Daoy (cell line): ENCODE measurements at regions not wholly inside any gene's neighbourhood (a gene's known extent, or its start where the extent isn't known, plus 50 kb on each side); places are given as distances from the start of the nearest gene placed in this dataset.
"Not testable (repeated sequence)": the region's sequence is repeated elsewhere in the genome, so short reads cannot be mapped to it uniquely, and the experiment has no call there.

Experiments used
- DNase-seq: peaks from one replicate; pipeline ENCODE4 v3.0.0-alpha.2; 2015; ENCODE audit warnings: low read depth

DNA sequence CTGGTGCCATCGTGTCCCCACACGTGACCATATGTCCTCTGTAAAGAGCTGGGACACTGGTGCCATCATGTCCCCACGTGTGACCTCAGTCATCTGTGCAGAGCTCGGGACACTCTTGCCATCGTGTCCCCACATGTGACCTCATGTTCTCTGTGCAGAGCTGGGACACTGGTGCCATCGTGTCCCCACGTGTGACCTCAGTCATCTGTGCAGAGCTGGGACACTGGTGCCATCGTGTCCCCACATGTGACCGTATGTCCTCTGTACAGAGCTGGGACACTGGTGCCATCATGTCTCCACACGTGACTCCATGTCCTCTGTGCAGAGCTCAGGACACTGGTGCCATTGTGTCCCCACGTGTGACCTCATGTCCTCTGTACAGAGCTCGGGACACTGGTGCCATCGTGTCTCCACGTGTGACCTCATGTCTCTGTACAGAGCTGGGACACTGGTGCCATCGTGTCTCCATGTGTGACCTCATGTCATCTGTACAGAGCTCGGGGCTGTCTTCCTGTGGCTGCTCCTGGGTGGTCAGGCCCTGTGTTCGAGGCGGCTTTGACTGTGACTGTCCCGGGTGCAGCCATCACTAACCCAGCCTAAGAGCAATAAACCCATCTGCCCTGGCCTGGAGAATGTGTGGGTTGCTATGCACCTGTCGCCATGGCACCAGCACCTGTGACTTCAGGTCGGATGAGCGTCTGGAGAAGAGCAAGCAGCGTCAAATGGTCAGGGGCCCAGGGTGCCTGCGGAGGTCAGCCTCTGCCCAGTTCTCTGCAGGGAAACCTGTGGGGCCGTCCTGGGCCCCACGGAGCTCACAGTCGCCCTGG, 334.4 kb downstream of the ADGRD1 start:
- DNase-seq, result no peak

DNA sequence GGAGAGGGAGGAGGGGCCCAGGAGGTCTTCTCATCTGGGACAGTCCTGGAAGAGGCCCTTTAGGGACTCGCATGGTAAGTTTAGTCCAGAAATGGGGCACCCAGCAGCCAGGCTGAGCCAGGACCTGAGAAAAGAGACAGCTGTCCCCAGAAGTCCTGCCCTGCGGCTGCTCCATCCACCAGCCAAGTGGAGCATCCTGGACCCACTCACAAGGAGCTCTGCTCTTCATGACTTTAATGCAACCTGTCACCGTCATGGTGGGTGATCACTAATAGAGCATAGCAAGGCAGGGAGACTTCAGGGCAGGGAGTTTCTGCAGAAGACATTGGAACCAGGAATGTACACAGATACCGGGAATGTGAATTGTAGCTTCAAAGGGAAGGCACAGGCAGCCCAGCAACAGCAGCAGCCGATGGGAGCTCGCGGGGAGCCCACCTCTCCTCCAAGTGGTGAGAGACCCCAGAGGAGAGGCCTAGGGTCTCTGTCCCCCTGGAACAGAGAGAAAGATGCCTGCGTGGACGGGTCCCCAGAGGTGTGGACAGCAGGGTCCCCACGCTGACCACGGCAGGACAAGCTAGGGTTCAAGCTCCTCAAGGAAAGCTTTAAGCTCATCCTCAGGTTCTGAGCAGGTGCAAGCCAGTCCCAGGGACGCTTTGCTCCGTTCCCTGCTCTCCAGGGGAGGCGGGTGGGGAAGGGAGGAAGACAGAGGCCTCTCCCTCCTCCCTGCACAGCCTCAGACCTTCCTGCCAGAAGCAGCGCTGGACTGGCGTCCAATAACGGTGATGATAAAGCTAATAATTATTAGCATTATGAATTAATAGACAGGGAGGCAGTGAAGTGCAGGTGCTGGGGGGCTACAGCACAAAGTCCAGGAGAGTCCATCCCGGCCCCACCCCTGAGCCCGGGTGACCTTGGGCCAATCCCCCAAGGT, 335.3 kb downstream of the ADGRD1 start:
- not testable (repeated sequence) for DNase-seq

DNA sequence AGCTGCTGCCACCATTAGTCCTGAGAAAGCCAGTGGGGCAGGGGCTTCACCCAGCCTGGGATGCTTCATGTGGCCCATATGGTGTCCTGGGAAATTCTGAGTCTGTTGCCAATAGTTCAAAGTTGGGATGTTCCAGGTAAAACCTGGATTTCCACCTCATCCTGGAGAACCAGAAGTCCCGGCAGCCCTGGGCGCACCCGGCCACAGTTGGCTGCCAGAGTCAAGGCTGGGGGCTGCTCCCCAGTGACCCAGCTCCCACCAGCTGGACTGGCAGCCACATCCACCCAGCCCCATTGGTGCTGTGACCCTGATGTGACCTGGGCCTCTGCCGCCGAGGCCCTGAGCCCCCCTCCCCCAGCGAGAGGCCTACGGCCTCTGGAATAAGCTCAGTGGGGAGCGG, 336.1 kb downstream of the ADGRD1 start:
- DNase-seq, result not testable (repeated sequence)

DNA sequence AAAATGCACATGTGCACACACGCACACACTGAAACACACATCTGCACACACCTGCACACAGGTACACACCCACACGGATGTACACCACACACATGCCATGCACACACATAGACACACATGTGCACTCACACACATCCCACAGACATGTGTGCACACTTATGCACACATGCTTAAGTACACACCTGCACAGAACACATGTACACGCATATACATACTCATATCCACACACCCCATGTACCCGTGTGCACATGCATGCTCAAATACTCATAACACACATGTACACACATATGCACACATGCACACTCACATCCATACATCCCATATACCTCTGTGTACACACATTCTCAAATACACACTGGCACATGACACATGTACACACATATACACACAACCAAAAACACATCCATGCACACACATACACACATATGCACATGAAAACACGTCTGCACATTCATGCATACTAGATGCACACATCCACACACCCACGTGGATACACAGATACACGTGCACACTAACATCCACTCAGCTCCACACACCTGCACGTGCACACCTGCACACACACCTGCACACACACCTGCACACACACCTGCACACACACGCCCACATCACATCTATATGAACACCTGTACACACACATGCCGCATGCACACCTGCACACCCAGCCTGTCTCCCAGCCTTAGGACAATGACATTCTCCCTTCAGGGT, 336.7 kb downstream of the ADGRD1 start:
- DNase-seq, result no peak

DNA sequence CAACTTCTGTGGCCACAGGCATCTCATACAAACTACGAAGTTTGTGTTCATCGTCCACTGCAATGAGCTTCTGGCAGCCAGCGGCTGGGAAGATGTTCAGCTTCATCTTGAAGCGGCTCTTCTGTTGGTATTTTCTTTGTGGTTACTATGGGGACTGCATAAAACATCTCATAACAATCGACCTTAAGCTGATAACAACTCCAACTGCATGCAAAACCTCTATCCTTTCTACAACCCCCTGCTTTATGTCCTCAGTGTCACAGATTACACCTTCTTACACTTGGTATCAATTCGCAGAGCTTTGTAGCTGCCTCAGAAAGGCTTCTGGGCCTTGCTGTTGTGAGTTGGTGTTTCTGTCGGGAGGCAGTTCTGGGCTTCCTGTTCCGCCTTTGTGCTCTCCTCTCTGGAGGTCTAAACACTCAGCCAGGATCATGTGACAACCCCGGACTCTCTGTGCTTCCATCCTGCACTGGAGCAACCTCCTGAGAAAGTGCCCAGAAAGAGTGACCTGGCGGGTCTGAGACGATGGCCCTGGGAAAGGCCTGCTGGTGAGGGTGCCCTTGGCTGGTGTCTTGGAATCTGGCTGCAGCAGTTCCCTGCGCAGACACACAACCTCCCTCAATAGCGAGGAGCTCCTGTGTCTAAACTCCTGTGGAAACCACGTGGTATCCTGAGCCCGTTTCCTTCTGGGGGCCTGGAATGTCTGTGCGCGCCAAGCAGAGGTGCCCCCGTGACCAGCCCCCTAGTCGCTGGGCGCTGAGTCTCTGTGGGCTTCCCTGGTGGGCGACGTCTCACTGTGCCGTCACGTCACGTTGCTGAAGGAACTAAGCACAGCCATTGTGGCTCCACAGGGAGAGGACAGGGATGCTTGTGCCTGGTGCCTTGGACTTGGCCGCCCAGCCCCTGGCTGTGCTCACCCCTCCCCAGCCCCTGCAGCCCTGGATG, 339.6 kb downstream of the ADGRD1 start:
- DNase-seq, result peak; percentile 25

DNA sequence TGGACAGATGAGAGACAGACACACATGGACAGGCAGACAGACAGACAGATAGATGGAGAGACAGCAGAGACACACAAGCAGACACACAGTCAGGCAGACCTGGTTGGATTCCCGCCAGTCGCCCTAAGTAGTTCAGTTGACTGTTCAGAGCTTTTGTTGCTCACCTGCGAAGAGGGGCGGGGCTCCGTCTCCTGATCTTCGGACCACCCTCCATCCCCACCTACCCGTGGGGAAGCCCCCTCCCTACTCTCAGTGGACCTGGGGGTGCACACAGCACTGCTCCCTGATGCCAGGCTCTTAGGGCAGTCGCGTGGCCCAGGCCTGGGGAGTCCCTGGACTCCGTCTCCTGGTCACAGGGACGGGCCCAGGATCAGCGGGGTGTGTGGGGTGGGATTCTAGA, 341.0 kb downstream of the ADGRD1 start:
- DNase-seq, result not testable (repeated sequence)

DNA sequence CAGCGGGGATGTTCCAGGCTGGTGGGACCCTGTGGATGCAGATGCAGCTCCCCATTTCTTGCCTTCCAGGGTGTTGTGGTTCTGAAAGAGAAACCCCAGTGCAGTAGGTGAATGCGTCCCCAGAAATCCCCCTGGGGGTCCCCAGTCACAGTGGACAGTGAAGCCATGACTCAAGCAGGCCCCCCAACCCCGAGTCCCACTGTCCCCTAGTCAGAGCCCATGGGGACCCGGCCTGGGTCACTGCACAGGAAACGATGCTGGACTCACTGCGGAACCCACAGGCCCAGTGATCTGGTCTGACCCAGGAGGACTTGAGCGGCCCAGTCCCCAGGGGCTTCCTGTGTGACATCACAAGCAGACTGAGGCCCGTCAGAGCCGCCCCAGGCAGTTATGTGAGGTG, 341.4 kb downstream of the ADGRD1 start:
- DNase-seq, result not testable (repeated sequence)

DNA sequence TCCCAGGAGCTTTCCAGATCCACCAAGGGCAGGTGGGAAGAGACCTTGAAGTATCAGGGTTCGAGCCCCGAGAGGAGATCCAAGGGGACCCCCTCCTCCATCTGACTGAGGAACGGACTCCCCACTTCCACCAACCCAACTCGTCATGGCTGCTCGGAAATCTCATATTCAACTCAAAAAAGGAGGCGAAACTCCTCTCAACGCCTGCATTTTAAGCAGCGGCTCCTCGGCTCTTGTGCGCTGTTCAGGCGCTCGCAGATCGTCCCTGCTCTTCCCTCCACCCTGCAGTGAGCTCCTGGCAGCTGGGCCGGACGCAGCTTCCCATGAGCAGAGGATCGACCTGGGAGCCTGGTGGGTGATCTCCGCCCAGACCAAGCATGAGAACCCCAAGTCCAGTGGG, 341.9 kb downstream of the ADGRD1 start:
- DNase-seq, result not testable (repeated sequence)

DNA sequence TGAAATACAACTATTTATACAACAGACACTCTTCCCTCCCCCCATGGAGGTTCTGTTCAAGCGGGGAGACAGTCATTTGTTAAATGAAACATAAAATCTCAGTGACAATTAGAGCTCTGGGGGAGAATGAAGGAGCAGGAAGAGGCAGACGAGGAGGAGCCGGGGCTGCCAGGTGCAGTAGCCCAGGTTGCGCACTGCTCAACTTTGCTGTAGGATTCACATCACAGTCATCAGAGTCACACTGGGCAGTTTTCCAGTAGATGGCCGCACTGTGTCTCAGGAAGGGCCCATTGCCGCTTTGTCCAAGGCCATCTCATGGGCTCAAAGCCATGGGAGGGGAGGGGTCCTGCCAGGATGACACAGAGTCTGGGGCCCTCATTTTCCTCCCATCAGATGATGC, 342.4 kb downstream of the ADGRD1 start:
- not testable (repeated sequence) for DNase-seq

DNA sequence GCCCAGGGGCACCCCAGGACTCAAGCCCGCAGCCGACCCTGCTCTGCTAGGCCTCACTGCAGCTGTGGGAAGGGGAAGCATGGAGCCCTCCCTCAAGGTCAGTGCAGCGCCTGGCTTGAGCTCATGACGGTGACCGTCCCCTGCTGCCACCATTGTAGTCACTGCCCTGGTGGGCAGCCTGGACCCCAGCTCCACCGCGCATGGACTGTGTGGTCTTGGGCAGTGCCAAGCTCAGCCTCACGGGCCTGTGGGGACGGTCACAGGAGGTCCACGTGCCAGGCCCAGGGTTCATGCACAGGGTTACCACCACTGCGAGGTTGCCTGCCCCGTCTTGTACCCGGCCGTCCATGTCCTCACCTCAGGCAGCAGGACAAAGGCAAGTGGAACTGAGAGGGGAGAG, 342.9 kb downstream of the ADGRD1 start:
- not testable (repeated sequence) for DNase-seq

DNA sequence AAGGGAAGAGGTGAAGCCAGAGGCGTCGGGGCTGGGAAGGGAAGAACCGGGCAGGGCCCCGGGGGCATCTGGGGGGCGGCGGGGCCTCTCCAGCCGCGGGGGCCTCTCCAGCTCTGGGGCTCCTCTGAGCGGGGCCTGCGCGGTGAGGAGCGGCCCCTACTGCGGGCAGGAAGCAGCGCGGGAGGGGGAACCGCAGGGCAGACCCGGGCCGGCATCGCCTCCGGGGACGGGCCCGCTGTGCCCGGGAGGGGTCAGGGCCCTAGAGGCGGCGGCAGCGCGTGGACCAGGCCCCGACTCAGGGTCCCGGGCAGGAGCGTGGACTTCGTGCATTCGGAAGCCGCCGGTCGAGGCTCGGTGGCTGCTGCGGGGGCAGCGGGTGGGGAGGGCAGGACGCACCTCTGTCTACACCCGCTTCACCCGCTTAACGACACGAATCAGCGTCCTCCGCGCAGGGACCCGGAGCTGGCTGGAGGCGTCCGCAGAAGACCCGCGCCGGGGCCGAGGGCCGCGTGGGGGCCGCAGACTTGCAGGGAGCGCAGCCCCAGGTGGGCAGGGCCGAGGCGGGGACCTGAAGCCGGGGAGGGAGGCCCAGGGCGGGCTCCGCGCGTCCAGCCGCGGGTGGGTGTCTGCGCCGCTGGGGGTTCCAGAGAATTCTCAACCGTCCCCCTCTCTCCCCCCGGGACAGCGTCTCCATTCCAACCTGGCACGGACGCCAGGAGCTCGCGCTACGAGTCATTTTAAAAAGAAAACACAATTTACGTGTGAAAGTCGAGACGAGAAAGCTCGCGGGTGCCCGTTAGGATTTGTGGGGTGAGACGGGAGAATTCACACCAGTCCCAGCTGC, 345.0 kb downstream of the ADGRD1 start:
- not testable (repeated sequence) for DNase-seq

DNA sequence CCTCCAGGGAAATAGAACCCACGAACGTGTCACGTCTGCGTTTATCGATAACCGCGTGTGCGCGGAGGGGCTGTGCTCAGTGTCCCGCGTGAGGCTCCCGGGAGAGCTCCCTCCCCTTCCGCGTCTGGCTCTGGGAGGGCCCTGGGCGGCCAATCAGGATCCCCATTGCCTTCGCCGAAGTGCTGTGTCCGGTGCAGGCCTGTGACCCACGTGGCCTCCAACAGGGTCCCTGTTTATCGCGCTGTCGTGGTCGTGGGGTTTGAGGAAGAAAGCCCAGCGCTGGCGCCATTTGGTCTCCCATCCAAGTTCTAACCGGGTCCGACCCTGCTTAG, 345.6 kb downstream of the ADGRD1 start:
- DNase-seq, result not testable (repeated sequence)

DNA sequence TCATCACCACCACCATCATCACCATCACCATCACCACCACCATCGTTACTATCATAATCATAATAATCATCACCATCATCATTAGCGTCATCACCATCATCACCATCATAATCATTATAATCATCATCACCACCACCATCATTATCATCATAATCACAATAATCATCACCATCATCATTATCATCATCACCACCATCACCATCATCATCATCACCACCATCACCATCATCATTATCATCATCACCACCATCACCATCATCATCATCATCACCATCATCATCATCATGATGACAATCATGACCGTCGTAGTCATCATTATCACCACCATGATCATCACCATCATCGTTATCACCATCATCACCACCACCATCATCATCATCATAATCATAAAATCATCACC, 349.9 kb downstream of the ADGRD1 start:
- DNase-seq, result not testable (repeated sequence)

DNA sequence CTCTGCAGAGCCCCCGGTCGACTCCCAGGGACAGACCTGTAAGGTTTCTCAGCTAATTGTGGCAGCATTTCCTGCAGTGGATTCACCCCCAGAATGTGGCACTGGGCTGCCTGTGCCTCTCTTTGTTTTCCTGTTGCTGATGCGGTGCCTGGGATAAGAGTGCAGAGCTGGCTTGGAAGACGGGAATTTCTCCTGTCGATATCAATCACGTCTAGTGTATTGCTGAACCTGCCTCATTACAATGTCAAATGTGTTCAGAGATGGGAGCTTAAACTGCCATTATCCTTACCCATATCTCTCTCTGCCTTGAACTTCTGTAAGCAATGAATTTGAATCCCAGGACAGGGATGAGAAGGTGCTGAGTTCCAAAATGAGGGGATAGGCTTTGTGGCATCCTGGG, 350.9 kb downstream of the ADGRD1 start:
- not testable (repeated sequence) for DNase-seq

DNA sequence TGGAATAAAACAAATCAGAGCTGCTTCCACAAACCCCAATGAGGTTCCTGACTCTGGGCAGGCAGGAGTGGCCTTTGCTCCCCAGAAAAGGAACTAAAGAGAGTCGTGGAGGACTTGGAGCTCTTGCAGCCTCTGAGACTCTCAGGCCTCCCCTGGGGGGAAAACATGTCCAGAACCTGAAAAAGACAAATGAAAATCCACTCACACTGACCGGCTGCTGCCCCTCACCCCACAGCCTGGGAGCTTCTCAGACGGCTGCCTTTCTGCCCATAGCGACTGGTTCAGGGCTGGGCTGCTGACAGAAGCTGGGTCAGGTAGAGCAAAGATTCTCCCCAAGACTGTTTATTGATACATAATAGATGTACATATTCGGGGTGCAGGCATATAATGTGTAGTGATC, 356.0 kb downstream of the ADGRD1 start:
- no peak for DNase-seq

DNA sequence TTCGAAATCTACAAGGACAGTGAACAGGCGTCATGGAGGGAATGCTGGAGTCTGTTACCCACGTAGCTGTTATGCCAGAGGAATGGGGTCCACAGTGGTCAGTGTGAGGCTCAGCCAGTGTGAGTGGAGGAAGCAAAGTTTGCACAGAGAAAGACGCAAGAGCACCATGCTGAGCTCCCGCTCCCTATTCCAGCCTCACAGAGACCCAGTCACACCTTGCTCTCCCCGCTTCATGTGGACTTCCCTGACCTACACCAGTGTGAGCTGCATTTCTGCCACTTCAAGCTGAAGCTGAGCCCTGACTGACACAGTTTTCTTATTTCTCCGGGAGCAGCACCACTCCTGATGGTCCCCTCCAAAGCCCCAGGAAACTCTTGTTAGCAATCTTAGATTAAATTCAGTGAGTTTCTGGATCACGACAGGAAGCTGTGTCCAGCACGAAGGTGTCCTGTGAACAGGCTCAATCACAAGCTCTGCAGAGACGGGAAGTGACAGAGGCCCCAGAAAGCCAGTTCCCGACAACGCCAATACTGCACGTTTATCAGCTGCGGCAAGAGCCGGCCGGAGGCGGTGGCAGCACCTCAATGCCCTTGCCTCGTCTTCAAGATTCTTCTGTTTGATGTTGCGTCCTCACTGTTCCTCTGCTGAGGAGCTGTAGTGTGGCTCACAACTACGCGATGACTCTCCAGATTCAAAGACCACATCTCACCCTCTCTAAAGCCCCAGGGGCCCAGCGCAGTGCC, 356.7 kb downstream of the ADGRD1 start:
- DNase-seq, result not testable (repeated sequence)

DNA sequence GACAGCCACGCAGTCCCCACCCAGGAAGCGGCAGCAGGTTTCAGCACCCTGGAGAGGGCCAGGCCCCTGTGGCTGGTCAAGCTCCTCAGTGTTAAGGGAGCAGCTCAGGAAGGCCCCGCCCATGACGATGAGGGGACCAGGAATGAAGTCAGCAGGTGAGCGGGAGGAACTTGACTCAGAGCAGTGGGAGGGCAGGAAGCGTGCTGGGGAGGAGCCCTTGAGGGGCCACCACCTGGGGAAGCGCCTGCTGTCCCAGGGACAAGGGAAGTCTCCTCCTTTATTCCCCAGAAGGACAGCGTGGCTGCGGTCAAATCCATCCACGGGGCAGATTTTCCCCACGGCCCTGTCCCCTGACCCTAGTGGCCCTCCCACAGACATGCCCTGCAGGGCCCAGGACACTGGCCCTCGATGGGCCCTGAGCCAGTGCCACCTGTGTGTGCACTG, 357.6 kb downstream of the ADGRD1 start:
- DNase-seq, result peak; percentile 77

DNA sequence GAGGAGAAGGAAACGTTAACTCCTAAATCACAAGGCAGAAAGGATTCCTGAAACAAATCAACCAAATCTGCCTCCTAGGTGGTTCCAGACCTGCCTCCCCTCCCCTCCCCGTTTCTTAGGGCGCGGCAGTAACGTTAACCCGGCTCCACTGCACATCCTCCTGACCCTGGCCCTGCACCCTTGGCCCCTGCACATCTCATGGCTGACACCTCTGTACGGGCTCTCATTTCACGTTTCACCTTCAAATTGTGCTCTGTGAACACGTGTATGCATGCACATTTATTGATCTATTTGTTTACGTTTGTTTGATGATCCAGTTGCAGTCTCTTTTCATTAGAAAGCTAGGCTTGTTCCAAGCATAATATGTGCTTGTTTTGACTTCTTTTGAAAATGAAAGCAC, 358.1 kb downstream of the ADGRD1 start:
- no peak for DNase-seq

DNA sequence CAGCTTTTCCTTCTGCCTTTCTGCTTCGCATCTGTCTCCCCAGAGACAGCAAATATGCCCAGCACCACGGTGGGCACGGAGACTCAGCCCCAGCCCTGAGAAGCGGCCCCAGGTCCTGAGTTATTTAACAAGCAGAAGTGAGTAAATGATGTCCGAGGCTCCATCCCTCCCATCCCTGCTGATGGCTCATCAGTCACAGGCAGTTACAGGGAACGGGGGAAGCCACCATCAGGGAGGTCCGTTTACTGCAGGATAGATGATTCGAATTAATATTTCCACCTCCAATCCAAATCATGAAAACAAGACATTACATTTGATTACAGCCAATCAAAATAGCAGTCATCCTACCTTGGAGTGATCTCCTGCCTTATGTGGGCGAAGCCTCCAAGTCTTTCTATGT, 358.7 kb downstream of the ADGRD1 start:
- DNase-seq, result not testable (repeated sequence)
